A549 (cell line): ENCODE measurements at regions not wholly inside any gene's neighbourhood (a gene's known extent, or its start where the extent isn't known, plus 50 kb on each side); places are given as distances from the start of the nearest gene placed in this dataset.

Source experiments
- ATAC-seq, 2 experiments: fragments of 200-7000 bp in 1 of 2; fragments of >200 bp in 1 of 2; cut with Nextera tagmentation in 1 of 2; cut with Tn5 transposase in 1 of 2; 3 replicates each; pipeline versions ENCODE4 v1.8.0 to v1.9.1; 2018 to 2020; ENCODE audit warnings: mild to moderate bottlenecking in 1 of 2, moderate library complexity in 1 of 2
- CTCF ChIA-PET: fragments of 300-600 bp; sonication (Branson Sonifier 250); formaldehyde crosslinking; extraction: SDS; loops from one replicate; lab custom pipeline; 2021; ENCODE audit warnings: antibody characterized with exemption, inconsistent platforms; lab: Yijun Ruan, JAX
- POLR2A ChIA-PET: fragments of 350-600 bp; formaldehyde crosslinking; extraction: SDS; loops from one replicate; lab custom pipeline; 2021; ENCODE audit warnings: antibody characterized with exemption, inconsistent platforms; lab: Yijun Ruan, JAX
- DNase-seq, 2 experiments: peaks; one replicate each; pipeline versions ENCODE4 v3.0.0 to v3.0.0-alpha.2; 2011 to 2016; ENCODE audit warnings: low read depth in 1 of 2, low spot score in 1 of 2
- FAIRE-seq: peaks from 2 replicates; lab custom pipeline; 2011; peaks lifted over from hg19 to GRCh38; lab: Jason Lieb, UNC
- H3K27ac ChIP-seq, 2 experiments: fragments of >200 bp; sonication (Bioruptor Twin); formaldehyde crosslinking; 3 replicates each; pipeline ENCODE4 v1.5.1; 2016 to 2017
- H3K4me1 ChIP-seq: fragments of >200 bp; sonication (Bioruptor Twin); formaldehyde crosslinking; 3 replicates; pipeline ENCODE4 v1.6.1; 2016
- H3K4me2 ChIP-seq: fragments of >200 bp; sonication (Bioruptor Twin); formaldehyde crosslinking; 3 replicates; pipeline ENCODE4 v1.6.1; 2016
- H3K4me3 ChIP-seq: fragments of >200 bp; sonication (Bioruptor Twin); formaldehyde crosslinking; 3 replicates; pipeline ENCODE4 v1.5.1; 2016
- H3K9me3 ChIP-seq: fragments of >200 bp; sonication (Bioruptor Twin); formaldehyde crosslinking; 3 replicates; pipeline ENCODE4 v1.6.1; 2016
- ATOH8 ChIP-seq: fragments of 250-450 bp; sonication (Bioruptor Pico); IDR thresholded peaks from 2 replicates; pipeline ENCODE4 v1.5.0; 2020; ENCODE audit warnings: low read depth, mild to moderate bottlenecking, moderate library complexity
- CHD2 ChIP-seq: fragments of 150-350 bp; IDR thresholded peaks from 2 replicates; pipeline ENCODE4 v1.6.1; 2014; ENCODE audit warnings: low read length; ENCODE audit not compliant: partially characterized antibody
- ELK1 ChIP-seq: fragments of 150-350 bp; IDR thresholded peaks from 2 replicates; pipeline ENCODE4 v1.6.1; 2014; ENCODE audit warnings: low read depth, mild to moderate bottlenecking, low read length
- FOSB ChIP-seq: fragments of 250-450 bp; sonication (Bioruptor Pico); IDR thresholded peaks from 2 replicates; pipeline ENCODE4 v1.5.0; 2020; ENCODE audit warnings: mild to moderate bottlenecking, moderate library complexity
- HEYL ChIP-seq: fragments of 250-450 bp; sonication (Bioruptor Pico); IDR thresholded peaks from 2 replicates; pipeline ENCODE4 v1.8.0; 2021; ENCODE audit warnings: mild to moderate bottlenecking, moderate library complexity
- HOXA7 ChIP-seq: fragments of 250-450 bp; sonication (Bioruptor Pico); IDR thresholded peaks from 2 replicates; pipeline ENCODE4 v1.5.0; 2020; ENCODE audit warnings: mild to moderate bottlenecking, moderate library complexity
- HOXB13 ChIP-seq: fragments of 250-450 bp; sonication (Bioruptor Pico); IDR thresholded peaks from 2 replicates; pipeline ENCODE4 v1.5.0; 2020; ENCODE audit warnings: low read depth, mild to moderate bottlenecking, moderate library complexity
- HOXB5 ChIP-seq: fragments of 250-450 bp; sonication (Bioruptor Pico); IDR thresholded peaks from 2 replicates; pipeline ENCODE4 v1.5.0; 2020; ENCODE audit warnings: mild to moderate bottlenecking, moderate library complexity
- JUN ChIP-seq, 2 experiments: fragments of >200 bp; sonication (Bioruptor Twin); formaldehyde crosslinking; IDR thresholded peaks; 2 replicates in 1 of 2; 3 replicates in 1 of 2; pipeline ENCODE4 v1.6.1; 2016 to 2017
- JUNB ChIP-seq: fragments of >200 bp; sonication (Bioruptor Twin); formaldehyde crosslinking; IDR thresholded peaks from 2 replicates; pipeline ENCODE4 v1.6.1; 2016
- MAFK ChIP-seq: fragments of 450-650 bp; IDR thresholded peaks from 2 replicates; pipeline ENCODE4 v1.6.1; 2014; ENCODE audit not compliant: partially characterized antibody
- MAZ ChIP-seq: fragments of 150-350 bp; IDR thresholded peaks from 2 replicates; pipeline ENCODE4 v1.6.1; 2014; ENCODE audit warnings: antibody characterized with exemption, low read depth, low read length, borderline replicate concordance
- NFE2L2 ChIP-seq: fragments of 150-350 bp; conservative IDR thresholded peaks from 2 replicates; pipeline ENCODE4 v1.6.1; 2014; ENCODE audit warnings: low read length
- PBX3 ChIP-seq: IDR thresholded peaks from 2 replicates; pipeline ENCODE4 v1.6.1; 2012
- PHF8 ChIP-seq: fragments of 200-600 bp; sonication (generic); IDR thresholded peaks from 2 replicates; pipeline ENCODE4 v1.6.1; 2016; ENCODE audit warnings: low read depth, mild to moderate bottlenecking, antibody characterized with exemption, moderate library complexity, borderline replicate concordance
- POLR2A ChIP-seq: IDR thresholded peaks from 2 replicates; pipeline ENCODE4 v1.6.1; 2012; ENCODE audit warnings: mild to moderate bottlenecking, low read length
- POLR2AphosphoS2 ChIP-seq: conservative IDR thresholded peaks from 2 replicates; pipeline ENCODE4 v1.6.1; 2012; ENCODE audit warnings: low read length, improper control_type of control experiment, inconsistent platforms
- RARB ChIP-seq: fragments of 250-450 bp; sonication (Bioruptor Pico); IDR thresholded peaks from 2 replicates; pipeline ENCODE4 v1.8.0; 2021; ENCODE audit warnings: mild to moderate bottlenecking, moderate library complexity
- REST ChIP-seq: fragments of 200-600 bp; sonication (generic); IDR thresholded peaks from 2 replicates; pipeline ENCODE4 v1.6.1; 2016; ENCODE audit warnings: antibody characterized with exemption, mild to moderate bottlenecking, moderate library complexity
- SMC3 ChIP-seq: fragments of >200 bp; sonication (Bioruptor Twin); formaldehyde crosslinking; IDR thresholded peaks from 3 replicates; pipeline ENCODE4 v1.6.1; 2018; ENCODE audit warnings: inconsistent platforms
- TP53 ChIP-seq: fragments of 250-450 bp; sonication (Bioruptor Pico); IDR thresholded peaks from 2 replicates; pipeline ENCODE4 v1.5.0; 2021; ENCODE audit warnings: mild to moderate bottlenecking, moderate library complexity
- ZC3H11A ChIP-seq: fragments of 450-650 bp; IDR thresholded peaks from 2 replicates; pipeline ENCODE4 v1.6.1; 2014; ENCODE audit warnings: antibody characterized with exemption, mild to moderate bottlenecking
- ZNF302 ChIP-seq: fragments of 250-450 bp; sonication (Bioruptor Pico); IDR thresholded peaks from 2 replicates; pipeline ENCODE4 v1.9.0; 2021; ENCODE audit warnings: inconsistent platforms, mild to moderate bottlenecking, moderate library complexity
- WGBS: methylation state at CpG from one replicate; pipeline ENCODE4 v1.1.6; 2017; ENCODE audit errors: missing lambda C conversion rate; 5-methylcytosine and 5-hydroxymethylcytosine counted together

- 37% methylated on average over 9 of the region's 11 CpGs for WGBS
- CTCF ChIA-PET = no interaction called here
- FAIRE-seq = no peak
Measured at GRCh38 chr14:94940263-94940993, 170.5 kb upstream of the GSC start.

GRCh38 chr14:94938016-94938415, 168.1 kb upstream of the GSC start:
- Histone ChIP-seq H3K27ac (no peak overlapping the region), H3K9me3 (no peaks in the 10 kb centered on the region), H3K4me2 (no peak overlapping the region), H3K4me3 (no peak overlapping the region), H3K4me1 (no peaks in the 10 kb centered on the region)
- ChIA-PET CTCF (no interaction called here), POLR2A (no interaction called here)
- WGBS = 18% methylated on average over 2 of the region's 2 CpGs
- ATAC-seq = no peak
- TF ChIP-seq CHD2 (no peak), HEYL (CRISPR knock-in tag) (no peak), PHF8 (no peak), JUNB (no peak), HOXB5 (CRISPR knock-in tag) (no peak), FOSB (CRISPR knock-in tag) (no peak), TP53 (no peak), HOXB13 (CRISPR knock-in tag) (no peak), ELK1 (no peak), SMC3 (no peak), RARB (CRISPR knock-in tag) (no peak), NFE2L2 (no peak), ZC3H11A (no peak), ZNF302 (CRISPR knock-in tag) (no peak), MAFK (no peak)
- peak; percentile 7 for FAIRE-seq
- no peak for DNase-seq

More at GRCh38 chr14:94940263-94940993, 170.5 kb upstream of the GSC start:
- no peaks in the 10 kb centered on the region for H3K4me1 ChIP-seq
- ATAC-seq (no peak), DNase-seq (no peak)
- H3K9me3 ChIP-seq = no peaks in the 10 kb centered on the region
- POLR2A ChIA-PET = no interaction called here
- H3K27ac ChIP-seq = no peak overlapping the region
- no peak overlapping the region for H3K4me3 ChIP-seq
- TF ChIP-seq ATOH8 (CRISPR knock-in tag) (no peak), PHF8 (no peak), NFE2L2 (no peak), HOXA7 (CRISPR knock-in tag) (no peak), JUN (IDR thresholded peaks at IDR 0.05) (no peak), MAZ (no peak), POLR2A (no peak), CHD2 (no peak), POLR2AphosphoS2 (no peak), REST (no peak), HOXB13 (CRISPR knock-in tag) (no peak), MAFK (no peak), PBX3 (no peak)
- H3K4me2 ChIP-seq = no peak overlapping the region
